PC-9 (cell line): ENCODE measurements at regions not wholly inside any gene's neighbourhood (a gene's known extent, or its start where the extent isn't known, plus 50 kb on each side); places are given as distances from the start of the nearest gene placed in this dataset.

Experiments used
- BruUV-seq: library from RNA; stranded (reverse); fragments of 400-500 nt; replicated peaks from 2 replicates; lab custom pipeline; 2021; lab: Mats Ljungman, UMichigan
- CTCF ChIA-PET: fragments of 300-600 bp; sonication (Branson Sonifier 250); formaldehyde crosslinking; loops from one replicate; lab custom pipeline; 2022; ENCODE audit warnings: antibody characterized with exemption; lab: Charles Lee
- POLR2A ChIA-PET: fragments of 300-600 bp; sonication (Branson Sonifier 250); formaldehyde crosslinking; loops from one replicate; lab custom pipeline; 2022; ENCODE audit warnings: antibody characterized with exemption; ENCODE audit not compliant: unreplicated experiment; lab: Charles Lee
- DNase-seq, 2 experiments: peaks; one replicate each; pipeline versions ENCODE4 v3.0.0 to v3.0.0-alpha.2; 2015 to 2022; ENCODE audit warnings: mixed read lengths in 1 of 2
- H2AFZ ChIP-seq: fragments of 200-600 bp; sonication (generic); 2 replicates; pipeline ENCODE4 v1.8.1; 2017; ENCODE audit warnings: antibody characterized with exemption
- H3F3A ChIP-seq: fragments of 200-600 bp; sonication (generic); 2 replicates; pipeline ENCODE4 v1.8.1; 2017; ENCODE audit warnings: antibody characterized with exemption, mild to moderate bottlenecking, low read depth; ENCODE audit not compliant: insufficient read depth
- H3K27ac ChIP-seq: fragments of 200-600 bp; sonication (generic); 2 replicates; pipeline ENCODE4 v1.6.1; 2016; ENCODE audit warnings: mixed run types
- H3K27me3 ChIP-seq: fragments of 200-600 bp; sonication (generic); 2 replicates; pipeline ENCODE4 v1.6.1; 2016; ENCODE audit warnings: low read depth, mixed run types; ENCODE audit not compliant: insufficient read depth
- H3K36me3 ChIP-seq: fragments of 200-600 bp; sonication (generic); 2 replicates; pipeline ENCODE4 v1.6.1; 2016; ENCODE audit warnings: low read depth, mixed run types
- H3K4me1 ChIP-seq: fragments of 200-600 bp; sonication (generic); replicated peaks from 2 replicates; pipeline ENCODE4 v1.6.1; 2016; ENCODE audit warnings: mixed run types; ENCODE audit not compliant: insufficient read depth
- H3K4me2 ChIP-seq: fragments of 200-600 bp; sonication (generic); 2 replicates; pipeline ENCODE4 v1.6.1; 2017; ENCODE audit warnings: mixed run types
- H3K4me3 ChIP-seq: fragments of 200-600 bp; sonication (generic); 2 replicates; pipeline ENCODE4 v1.6.1; 2016; ENCODE audit warnings: mixed run types
- H3K79me2 ChIP-seq: fragments of 200-600 bp; sonication (generic); 2 replicates; pipeline ENCODE4 v1.6.1; 2017; ENCODE audit warnings: low read depth, mixed run types
- H3K9me2 ChIP-seq: fragments of 200-600 bp; sonication (generic); 2 replicates; pipeline ENCODE4 v1.8.1; 2017; ENCODE audit warnings: mild to moderate bottlenecking; ENCODE audit not compliant: insufficient read depth
- H3K9me3 ChIP-seq: fragments of 200-600 bp; sonication (generic); 2 replicates; pipeline ENCODE4 v1.8.1; 2016; ENCODE audit warnings: low read depth; ENCODE audit not compliant: insufficient read depth
- H4K20me1 ChIP-seq: fragments of 200-600 bp; sonication (generic); 2 replicates; pipeline ENCODE4 v1.8.1; 2017; ENCODE audit not compliant: insufficient read depth
- CTCF ChIP-seq: fragments of 200-600 bp; sonication (generic); conservative IDR thresholded peaks from 2 replicates; pipeline ENCODE4 v1.6.1; 2017; ENCODE audit warnings: mixed run types, antibody characterized with exemption, mild to moderate bottlenecking, moderate library complexity
- EZH2 ChIP-seq: fragments of 200-600 bp; sonication (generic); IDR thresholded peaks from 2 replicates; pipeline ENCODE4 v1.8.0; 2017; ENCODE audit warnings: antibody characterized with exemption, low read depth
- intact Hi-C: fragments of 100-400 bp; cut with micrococcal nuclease; formaldehyde crosslinking; loops from one replicate; pipeline ENCODE4 v1.10.0; 2022; ENCODE audit not compliant: unreplicated experiment

GRCh38 chr12:111107392-111108178, 187.2 kb upstream of the MYL2 start:
- intact Hi-C loops = no loop called here
- no peaks in the 10 kb centered on the region for H4K20me1 ChIP-seq
- TF ChIP-seq CTCF = no peak
- no peak for TF ChIP-seq EZH2
- POLR2A ChIA-PET = no interaction called here
- H2AFZ ChIP-seq = no peak overlapping the region
- BruUV-seq = no TSS peak
- H3K36me3 ChIP-seq = no peaks in the 10 kb centered on the region
- no peak overlapping the region for H3K4me3 ChIP-seq
- peaks cover 95% of the 10 kb centered on the region for H3K27me3 ChIP-seq
- no peak overlapping the region for H3K4me2 ChIP-seq
- no peaks in the 10 kb centered on the region for H3K9me2 ChIP-seq
- H3K79me2 ChIP-seq = no peaks in the 10 kb centered on the region
- H3K27ac ChIP-seq = no peak overlapping the region
- no peaks in the 10 kb centered on the region for H3F3A ChIP-seq
- no peaks in the 10 kb centered on the region for H3K4me1 ChIP-seq
- H3K9me3 ChIP-seq = no peaks in the 10 kb centered on the region
- CTCF ChIA-PET = no interaction called here
- no peak for DNase-seq

- Histone ChIP-seq H3K36me3 (no peaks in the 10 kb centered on the region), H3K4me3 (no peak overlapping the region), H3K4me1 (no peaks in the 10 kb centered on the region), H3K27me3 (peaks cover 95% of the 10 kb centered on the region), H3K9me2 (no peaks in the 10 kb centered on the region), H2AFZ (no peak overlapping the region), H3K4me2 (no peak overlapping the region), H3K79me2 (no peaks in the 10 kb centered on the region), H3K9me3 (no peaks in the 10 kb centered on the region), H3K27ac (no peak overlapping the region), H3F3A (no peaks in the 10 kb centered on the region), H4K20me1 (no peaks in the 10 kb centered on the region)
- intact Hi-C loops = no loop called here
- DNase-seq = no peak
- BruUV-seq = no TSS peak
- CTCF ChIA-PET = no interaction called here
- POLR2A ChIA-PET = no interaction called here
- TF ChIP-seq CTCF (no peak), EZH2 (no peak)
Observed at GRCh38 chr12:111105294-111105693, 184.9 kb upstream of the MYL2 start.

GRCh38 chr12:111103583-111103982, 183.2 kb upstream of the MYL2 start:
- no peaks in the 10 kb centered on the region for H3K9me2 ChIP-seq
- CTCF ChIA-PET = no interaction called here
- intact Hi-C loops = no loop called here
- POLR2A ChIA-PET = no interaction called here
- no peak overlapping the region for H3K4me3 ChIP-seq
- no peak overlapping the region for H2AFZ ChIP-seq
- H3K4me2 ChIP-seq = no peak overlapping the region
- H3F3A ChIP-seq = no peaks in the 10 kb centered on the region
- H3K36me3 ChIP-seq = no peaks in the 10 kb centered on the region
- no peaks in the 10 kb centered on the region for H3K9me3 ChIP-seq
- no peak overlapping the region for H3K27ac ChIP-seq
- no peaks in the 10 kb centered on the region for H3K4me1 ChIP-seq
- no peaks in the 10 kb centered on the region for H4K20me1 ChIP-seq
- H3K27me3 ChIP-seq = peaks cover 95% of the 10 kb centered on the region
- BruUV-seq = no TSS peak
- H3K79me2 ChIP-seq = no peaks in the 10 kb centered on the region
- DNase-seq = no peak
- TF ChIP-seq EZH2 = no peak
- TF ChIP-seq CTCF = no peak
